GM10266 (cell line): ENCODE measurements at regions not wholly inside any gene's neighbourhood (a gene's known extent, or its start where the extent isn't known, plus 50 kb on each side); places are given as distances from the start of the nearest gene placed in this dataset.

Experiments used
- DNase-seq: peaks from one replicate; pipeline ENCODE4 v3.0.0; 2012; ENCODE audit errors: extremely low spot score
- CTCF ChIP-seq: IDR thresholded peaks from 2 replicates; pipeline ENCODE4 v1.5.1; 2012; ENCODE audit warnings: mild to moderate bottlenecking, low read depth; ENCODE audit not compliant: control insufficient read depth, insufficient read depth; ENCODE audit errors: missing control alignments

DNA sequence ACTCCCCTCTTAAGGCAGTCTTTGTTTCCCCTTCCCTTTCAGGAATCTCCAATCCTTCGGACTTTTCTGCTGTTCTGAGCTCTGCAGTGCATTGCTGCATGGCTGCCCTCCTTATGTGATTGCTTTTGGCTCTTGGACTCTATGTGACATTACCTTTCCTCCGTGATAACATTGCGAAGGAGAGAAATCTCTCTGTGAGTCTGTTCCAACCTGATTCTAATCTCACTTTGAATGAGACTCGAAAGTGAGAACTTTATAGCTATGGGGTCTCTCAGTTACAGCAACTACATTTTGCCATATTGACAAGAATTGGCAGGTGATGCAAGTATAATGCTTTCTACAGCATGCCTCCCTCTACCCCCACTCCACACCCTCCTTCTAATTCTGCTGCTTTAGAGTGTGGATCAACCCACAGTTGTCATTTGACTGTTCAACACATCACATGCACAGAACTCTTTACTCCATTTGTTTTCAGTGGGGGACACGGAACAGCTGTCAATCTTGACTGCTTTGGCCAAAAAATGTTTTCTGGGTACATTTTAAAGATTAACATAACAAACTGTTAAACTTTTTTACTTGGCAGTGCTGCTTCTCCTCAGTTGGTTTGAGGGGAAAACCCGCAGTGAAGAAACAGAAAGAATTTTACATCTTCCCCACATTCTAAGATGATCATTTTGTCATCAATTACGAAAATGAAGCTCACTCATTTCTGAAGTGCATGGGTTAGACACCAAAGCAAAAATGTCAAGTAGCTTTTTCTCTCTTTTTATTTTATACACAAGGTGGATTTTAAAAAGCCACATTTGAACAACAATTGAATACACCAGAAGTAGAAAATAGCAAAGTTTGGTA is 125.5 kb upstream of the RMST start:
- peak; percentile 15 for DNase-seq
- no peak for TF ChIP-seq CTCF

GRCh38 chr12:97342130-97342529 is 120.5 kb upstream of the RMST start:
- no peak for DNase-seq

GRCh38 chr12:97347956-97348355 is 114.6 kb upstream of the RMST start:
- no peak for TF ChIP-seq CTCF
- no peak for DNase-seq

More at GRCh38 chr12:97342130-97342529, 120.5 kb upstream of the RMST start:
- TF ChIP-seq CTCF, result no peak

- no peak for DNase-seq
- no peak for TF ChIP-seq CTCF
Observed at GRCh38 chr12:97358361-97358760, 104.2 kb upstream of the RMST start.

- DNase-seq, result no peak
- no peak for TF ChIP-seq CTCF
Observed at GRCh38 chr12:97359021-97359690, 103.4 kb upstream of the RMST start.

GRCh38 chr12:97363693-97364092 is 98.9 kb upstream of the RMST start:
- no peak for DNase-seq
- TF ChIP-seq CTCF, result no peak
